ENCODE measurements at regions not wholly inside any gene's neighbourhood (a gene's known extent, or its start where the extent isn't known, plus 50 kb on each side); places are given as distances from the start of the nearest gene placed in this dataset.

GRCh38 chr16:85481206-85481605, 131.9 kb upstream of the GSE1 start:
- TF ChIP-seq CTCF (IDR thresholded peaks at IDR 0.05; ENCODE audit: insufficient read depth, low read length, poor library complexity, severe bottlenecking), result no peak
- H3K4me3 ChIP-seq (replicated peaks; ENCODE audit: low read depth, low read length), result no peak overlapping the region
- no peak for DNase-seq (ENCODE audit: extremely low read depth, insufficient read length)
- H3K27me3 ChIP-seq (replicated peaks; ENCODE audit: control insufficient read depth, insufficient read depth, low read length), result no peaks in the 10 kb centered on the region; the same call in 1 of the 2 replicates
- no peaks in the 10 kb centered on the region for H3K36me3 ChIP-seq (ENCODE audit: control insufficient read depth, insufficient read depth, low read length)

- TF ChIP-seq CTCF (IDR thresholded peaks at IDR 0.05; ENCODE audit: insufficient read depth, low read length, poor library complexity, severe bottlenecking), result no peak
- H3K27me3 ChIP-seq (replicated peaks; ENCODE audit: control insufficient read depth, insufficient read depth, low read length), result no peaks in the 10 kb centered on the region; the same call in 1 of the 2 replicates
- H3K36me3 ChIP-seq (ENCODE audit: control insufficient read depth, insufficient read depth, low read length), result no peaks in the 10 kb centered on the region
- no peak for DNase-seq (ENCODE audit: extremely low read depth, insufficient read length)
- H3K4me3 ChIP-seq (replicated peaks; ENCODE audit: low read depth, low read length), result no peak overlapping the region
These were observed 131.4 kb upstream of the GSE1 start for GRCh38 chr16:85481738-85482137.

- Histone ChIP-seq H3K27me3 (replicated peaks; ENCODE audit: control insufficient read depth, insufficient read depth, low read length) (no peaks in the 10 kb centered on the region; the same call in 1 of the 2 replicates), H3K36me3 (ENCODE audit: control insufficient read depth, insufficient read depth, low read length) (no peaks in the 10 kb centered on the region), H3K4me3 (replicated peaks; ENCODE audit: low read depth, low read length) (no peak overlapping the region)
- TF ChIP-seq CTCF (IDR thresholded peaks at IDR 0.05; ENCODE audit: insufficient read depth, low read length, poor library complexity, severe bottlenecking), result no peak
- DNase-seq (ENCODE audit: extremely low read depth, insufficient read length), result no peak
These were observed 129.7 kb upstream of the GSE1 start for GRCh38 chr16:85483424-85483823.

GRCh38 chr16:85484347-85485300, 128.5 kb upstream of the GSE1 start:
- Histone ChIP-seq H3K36me3 (ENCODE audit: control insufficient read depth, insufficient read depth, low read length) (no peaks in the 10 kb centered on the region), H3K27me3 (replicated peaks; ENCODE audit: control insufficient read depth, insufficient read depth, low read length) (no peaks in the 10 kb centered on the region; the same call in 1 of the 2 replicates), H3K4me3 (replicated peaks; ENCODE audit: low read depth, low read length) (no peak overlapping the region)
- DNase-seq (ENCODE audit: extremely low read depth, insufficient read length), result no peak
- no peak for TF ChIP-seq CTCF (IDR thresholded peaks at IDR 0.05; ENCODE audit: insufficient read depth, low read length, poor library complexity, severe bottlenecking)

- DNase-seq (ENCODE audit: extremely low read depth, insufficient read length), result no peak
- Histone ChIP-seq H3K27me3 (replicated peaks; ENCODE audit: control insufficient read depth, insufficient read depth, low read length) (no peaks in the 10 kb centered on the region; the same call in 1 of the 2 replicates), H3K4me3 (replicated peaks; ENCODE audit: low read depth, low read length) (no peak overlapping the region), H3K36me3 (ENCODE audit: control insufficient read depth, insufficient read depth, low read length) (no peaks in the 10 kb centered on the region)
- no peak for TF ChIP-seq CTCF (IDR thresholded peaks at IDR 0.05; ENCODE audit: insufficient read depth, low read length, poor library complexity, severe bottlenecking)
These were observed 127.7 kb upstream of the GSE1 start for GRCh38 chr16:85485379-85485778.
